Astrocyte (in vitro differentiated cells and primary cell): ENCODE measurements at regions not wholly inside any gene's neighbourhood (a gene's known extent, or its start where the extent isn't known, plus 50 kb on each side); places are given as distances from the start of the nearest gene placed in this dataset.

Experiments used
- EZH2 ChIP-seq: IDR thresholded peaks from 2 replicates; pipeline ENCODE4 v1.6.1; 2012; ENCODE audit warnings: mild to moderate bottlenecking, low read length, inconsistent platforms; ENCODE audit not compliant: insufficient read depth
- TF ChIP-seq, protein P1 (sequence below): IDR thresholded peaks from 2 replicates; pipeline ENCODE4 v1.5.1; 2011; ENCODE audit warnings: low read depth, mild to moderate bottlenecking, inconsistent platforms, low read length, moderate library complexity; ENCODE audit not compliant: insufficient read depth

DNA sequence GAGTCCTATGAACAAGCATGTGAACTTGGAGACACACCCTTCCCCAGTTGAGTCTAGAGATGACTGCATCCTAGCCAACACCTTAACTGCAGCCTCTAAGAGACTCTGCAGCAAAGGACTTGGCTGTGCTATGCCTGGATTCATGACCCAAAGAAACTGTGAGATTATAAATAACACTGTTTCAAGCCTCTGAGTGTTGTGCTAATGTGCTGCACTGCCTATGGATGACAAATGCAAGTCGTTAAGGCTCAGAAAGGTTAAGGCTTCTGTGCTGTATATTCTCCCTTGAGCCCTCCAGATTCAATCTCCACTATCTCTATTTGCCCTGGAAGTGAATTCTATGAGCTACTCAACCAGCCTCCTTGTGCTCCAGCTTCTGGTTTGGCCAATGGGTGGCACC lies 116.5 kb upstream of the CBLN4 start:
- no peak for TF ChIP-seq EZH2
- TF ChIP-seq, protein P1, sequence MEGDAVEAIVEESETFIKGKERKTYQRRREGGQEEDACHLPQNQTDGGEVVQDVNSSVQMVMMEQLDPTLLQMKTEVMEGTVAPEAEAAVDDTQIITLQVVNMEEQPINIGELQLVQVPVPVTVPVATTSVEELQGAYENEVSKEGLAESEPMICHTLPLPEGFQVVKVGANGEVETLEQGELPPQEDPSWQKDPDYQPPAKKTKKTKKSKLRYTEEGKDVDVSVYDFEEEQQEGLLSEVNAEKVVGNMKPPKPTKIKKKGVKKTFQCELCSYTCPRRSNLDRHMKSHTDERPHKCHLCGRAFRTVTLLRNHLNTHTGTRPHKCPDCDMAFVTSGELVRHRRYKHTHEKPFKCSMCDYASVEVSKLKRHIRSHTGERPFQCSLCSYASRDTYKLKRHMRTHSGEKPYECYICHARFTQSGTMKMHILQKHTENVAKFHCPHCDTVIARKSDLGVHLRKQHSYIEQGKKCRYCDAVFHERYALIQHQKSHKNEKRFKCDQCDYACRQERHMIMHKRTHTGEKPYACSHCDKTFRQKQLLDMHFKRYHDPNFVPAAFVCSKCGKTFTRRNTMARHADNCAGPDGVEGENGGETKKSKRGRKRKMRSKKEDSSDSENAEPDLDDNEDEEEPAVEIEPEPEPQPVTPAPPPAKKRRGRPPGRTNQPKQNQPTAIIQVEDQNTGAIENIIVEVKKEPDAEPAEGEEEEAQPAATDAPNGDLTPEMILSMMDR: no peak
